CD4-positive, alpha-beta T cell treated with Interleukin-4 for 1 hour (primary cell): ENCODE measurements at regions not wholly inside any gene's neighbourhood (a gene's known extent, or its start where the extent isn't known, plus 50 kb on each side); places are given as distances from the start of the nearest gene placed in this dataset.

Source experiments
- DNase-seq, 2 donors: peaks; one replicate each; pipeline ENCODE4 v3.0.0-alpha.2; 2020 to 2022

DNA sequence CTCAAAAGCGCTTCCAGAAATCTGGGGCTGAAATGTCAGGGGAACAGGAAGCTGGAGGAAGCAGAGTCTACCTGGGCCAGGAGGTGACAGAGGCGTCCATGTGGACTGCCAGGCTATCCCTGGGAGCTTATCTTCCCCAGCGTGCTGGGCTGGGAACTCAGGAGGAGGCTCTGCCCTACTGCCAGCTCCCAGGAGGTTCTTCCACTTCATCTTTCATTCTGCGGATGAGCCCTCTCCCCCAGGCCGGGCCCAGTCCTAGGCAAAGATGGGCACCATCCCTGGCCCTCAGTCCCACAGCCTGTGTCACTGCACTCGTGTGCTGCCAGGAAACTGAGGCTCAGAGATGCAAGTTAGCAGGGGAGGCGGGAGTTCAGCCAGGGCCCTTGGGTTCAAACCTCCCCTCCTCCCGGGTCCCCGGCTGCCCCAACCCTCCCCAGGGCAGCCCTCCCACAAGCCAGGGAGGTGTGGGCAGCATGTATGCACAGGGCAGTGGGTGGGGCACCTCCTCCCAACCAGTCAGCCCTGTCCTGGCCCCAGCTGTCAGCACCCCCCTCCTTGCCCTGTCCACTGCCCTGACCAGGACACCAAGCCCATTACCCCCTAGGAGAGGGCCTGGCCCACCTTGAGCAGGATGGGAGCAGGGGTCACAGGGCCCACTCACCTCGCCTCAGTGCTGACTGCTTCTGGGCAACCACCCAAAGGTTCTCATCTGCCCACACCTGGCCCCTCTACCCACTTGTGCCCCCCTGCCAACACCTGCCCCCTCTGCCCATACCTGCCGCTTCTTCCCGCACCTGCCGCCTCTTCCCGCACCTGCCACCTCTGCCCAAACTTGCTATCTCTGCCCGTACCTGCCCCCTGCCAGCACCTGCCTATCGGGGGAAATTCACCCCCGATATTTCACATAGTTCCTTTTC is 226.0 kb downstream of the NPHP4 start:
- DNase-seq = no peak

DNA sequence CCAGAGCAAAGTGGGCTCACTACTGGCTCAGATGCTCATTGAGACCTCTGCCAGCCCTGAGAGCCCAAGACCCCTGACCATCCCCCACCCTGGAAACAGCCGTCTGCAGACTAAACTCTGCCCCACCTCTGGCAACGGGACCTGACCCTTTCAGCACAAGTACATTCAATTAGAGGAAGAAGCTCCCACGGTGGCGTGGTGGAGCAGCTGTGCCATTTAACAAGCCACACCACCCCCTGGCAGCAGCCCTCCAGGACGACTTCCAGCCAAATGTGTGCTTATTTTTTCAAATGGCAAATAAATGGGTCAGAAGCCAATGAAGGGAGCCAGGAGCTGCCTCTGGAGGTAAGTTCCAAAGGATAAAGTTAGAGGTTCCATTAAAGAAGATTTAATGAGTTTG is 226.7 kb downstream of the NPHP4 start:
- no peak for DNase-seq

GRCh38 chr1:5764959-5765358 is 227.3 kb downstream of the NPHP4 start:
- no peak for DNase-seq

DNA sequence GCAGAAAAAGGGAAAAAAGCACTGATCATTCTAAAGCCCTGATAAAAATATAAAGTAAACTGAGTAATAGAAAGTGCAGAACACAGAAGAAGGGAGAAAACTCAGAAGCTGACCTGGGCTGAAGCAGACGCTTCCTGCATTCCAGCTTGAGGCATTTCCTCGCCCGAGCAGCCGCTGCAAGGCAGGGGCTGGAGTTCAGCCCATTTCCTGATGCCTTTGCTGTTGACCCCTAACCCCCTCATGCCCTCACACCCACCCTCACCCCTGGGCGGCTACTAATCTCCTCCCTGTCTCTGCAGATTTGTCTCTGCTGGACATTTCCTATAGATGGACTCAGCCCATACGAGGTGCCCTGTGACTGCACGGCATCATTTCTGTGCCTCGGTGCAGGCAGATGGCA is 227.8 kb downstream of the NPHP4 start:
- DNase-seq = no peak

DNA sequence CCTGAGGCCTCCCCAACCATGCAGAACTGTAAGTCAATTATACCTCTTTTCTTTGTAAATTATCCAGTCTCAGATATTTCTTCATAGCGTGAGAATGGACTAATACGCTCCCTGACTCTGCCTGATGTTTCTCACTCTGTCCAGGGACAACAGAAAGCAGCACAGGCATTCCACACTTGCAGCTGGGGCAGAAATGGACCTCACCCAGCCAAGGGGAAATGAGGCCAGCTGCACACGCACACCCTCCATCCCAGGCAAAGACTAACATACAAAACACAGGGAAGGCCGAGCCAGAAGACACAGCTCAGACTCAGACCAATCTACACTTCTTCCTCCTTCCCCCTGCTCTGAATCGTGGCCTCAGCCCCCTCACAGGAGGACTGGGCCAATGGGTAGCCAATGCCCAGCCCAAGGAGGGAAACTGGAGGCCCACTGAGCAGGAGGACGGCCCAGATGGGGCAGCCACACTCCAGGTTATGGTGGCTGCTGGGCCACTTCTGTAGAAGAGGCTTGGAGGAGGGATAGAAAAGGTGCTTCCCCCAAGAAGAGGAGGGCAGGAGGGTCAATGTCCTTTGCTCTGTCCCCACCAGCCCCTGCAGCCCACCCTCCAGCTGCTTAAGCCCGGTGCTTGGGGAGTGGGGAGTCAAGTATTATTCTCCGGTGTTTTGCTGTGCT is 228.4 kb downstream of the NPHP4 start:
- no peak for DNase-seq

- no peak for DNase-seq
These were observed 233.2 kb downstream of the NPHP4 start for GRCh38 chr1:5758859-5759578.

- no peak for DNase-seq
These were observed 234.0 kb downstream of the NPHP4 start for GRCh38 chr1:5758000-5758858.

DNA sequence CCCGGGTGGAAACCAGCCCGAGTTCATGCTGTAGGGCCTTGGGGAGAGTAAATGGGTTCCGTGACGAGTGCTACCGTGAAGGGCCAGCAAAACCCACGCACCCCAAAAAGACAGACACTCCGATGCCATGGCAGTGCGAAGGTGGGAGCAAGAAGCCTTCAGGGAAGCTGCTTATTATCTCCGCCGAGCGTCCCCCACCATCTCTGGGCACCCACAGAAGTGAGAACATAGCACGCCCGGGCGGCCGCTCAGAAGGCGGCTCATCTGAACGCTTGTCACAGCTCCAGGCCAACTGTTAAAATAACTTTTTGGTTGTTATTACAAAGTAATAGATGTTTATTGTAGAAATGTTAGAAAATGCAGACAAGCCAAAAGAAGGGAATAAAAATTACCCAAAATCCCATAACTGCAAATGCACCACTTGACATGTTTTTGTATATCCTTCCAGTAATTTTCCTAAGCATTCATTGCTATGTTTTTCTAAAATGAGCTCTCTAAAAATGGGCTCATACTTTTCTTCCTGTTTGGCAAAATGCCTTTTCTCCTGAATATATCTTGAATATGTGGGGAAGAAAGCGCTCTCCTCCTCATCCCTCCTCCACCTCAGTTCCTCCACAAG is 234.9 kb downstream of the NPHP4 start:
- no peak for DNase-seq

GRCh38 chr1:5756434-5757186 is 235.6 kb downstream of the NPHP4 start:
- DNase-seq = no peak

DNA sequence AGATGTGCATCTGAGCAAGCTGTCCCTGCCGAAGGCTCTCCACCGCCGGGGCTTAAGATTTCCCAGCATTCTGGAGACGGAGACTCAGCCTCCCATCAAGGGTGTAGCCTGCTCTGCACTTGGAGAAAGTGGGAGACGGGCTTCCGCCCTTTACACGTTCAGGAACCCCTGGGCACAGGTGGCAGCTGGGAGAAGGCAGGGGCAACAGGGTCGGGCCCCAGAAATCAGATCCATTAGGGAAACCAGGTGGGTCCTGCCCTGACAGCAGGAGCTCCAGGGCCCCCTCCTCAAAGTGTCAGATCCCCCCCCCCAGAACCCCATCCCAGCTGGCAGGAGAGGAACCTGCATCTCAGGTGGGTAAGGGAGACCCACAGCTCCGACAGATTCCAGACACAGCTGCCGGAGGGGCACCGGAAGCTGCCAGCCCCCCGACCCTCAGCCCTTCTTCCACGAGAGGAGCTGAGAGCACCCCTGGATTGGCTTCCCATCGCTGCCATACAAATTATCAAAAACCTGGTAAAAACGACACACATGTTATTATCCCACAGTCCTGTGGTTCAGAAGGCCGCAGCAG is 236.6 kb downstream of the NPHP4 start:
- no peak for DNase-seq

- no peak for DNase-seq
These were observed 237.2 kb downstream of the NPHP4 start for GRCh38 chr1:5754817-5755551.

DNA sequence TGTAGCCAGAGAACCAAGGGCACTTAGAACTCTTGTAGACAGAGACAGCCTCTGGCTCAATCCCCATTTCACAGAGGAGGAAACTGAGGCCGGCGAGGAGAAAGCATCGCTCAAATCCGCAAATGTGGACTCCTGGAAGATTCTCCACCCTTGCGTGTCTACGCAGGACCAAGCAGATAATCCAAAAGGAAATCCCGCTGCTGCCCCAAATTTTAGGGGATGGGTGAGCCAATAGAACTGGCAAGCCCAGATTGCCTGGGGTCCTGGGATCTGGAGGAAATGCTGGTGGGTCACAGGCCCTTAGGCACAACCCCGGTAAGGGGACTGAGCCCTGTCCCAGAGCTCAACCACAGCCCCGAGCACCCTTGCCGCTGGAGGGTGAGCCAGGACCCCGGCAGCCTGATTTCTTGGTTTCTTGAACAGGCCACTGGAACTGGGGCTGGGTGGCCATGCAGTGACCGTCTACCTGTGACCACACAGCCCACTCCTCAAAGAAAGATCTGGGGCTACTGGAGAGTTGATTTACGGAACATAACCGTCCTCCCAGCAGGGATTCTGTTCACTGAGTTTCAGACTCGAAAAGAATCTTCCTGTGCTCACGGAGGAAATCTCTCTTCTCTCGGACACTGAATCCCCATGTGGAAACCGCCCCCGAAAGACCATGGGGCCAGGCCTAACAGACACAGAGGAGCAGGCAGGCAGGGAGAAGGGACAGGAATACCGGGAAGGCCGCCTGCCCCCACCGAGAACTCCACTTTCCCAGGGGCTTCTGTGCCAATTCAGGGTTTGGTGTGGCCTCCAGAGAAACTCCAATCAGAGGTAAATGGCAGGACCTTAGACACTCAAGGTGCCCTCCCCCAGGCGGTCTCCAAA is 238.4 kb downstream of the NPHP4 start:
- no peak for DNase-seq

DNA sequence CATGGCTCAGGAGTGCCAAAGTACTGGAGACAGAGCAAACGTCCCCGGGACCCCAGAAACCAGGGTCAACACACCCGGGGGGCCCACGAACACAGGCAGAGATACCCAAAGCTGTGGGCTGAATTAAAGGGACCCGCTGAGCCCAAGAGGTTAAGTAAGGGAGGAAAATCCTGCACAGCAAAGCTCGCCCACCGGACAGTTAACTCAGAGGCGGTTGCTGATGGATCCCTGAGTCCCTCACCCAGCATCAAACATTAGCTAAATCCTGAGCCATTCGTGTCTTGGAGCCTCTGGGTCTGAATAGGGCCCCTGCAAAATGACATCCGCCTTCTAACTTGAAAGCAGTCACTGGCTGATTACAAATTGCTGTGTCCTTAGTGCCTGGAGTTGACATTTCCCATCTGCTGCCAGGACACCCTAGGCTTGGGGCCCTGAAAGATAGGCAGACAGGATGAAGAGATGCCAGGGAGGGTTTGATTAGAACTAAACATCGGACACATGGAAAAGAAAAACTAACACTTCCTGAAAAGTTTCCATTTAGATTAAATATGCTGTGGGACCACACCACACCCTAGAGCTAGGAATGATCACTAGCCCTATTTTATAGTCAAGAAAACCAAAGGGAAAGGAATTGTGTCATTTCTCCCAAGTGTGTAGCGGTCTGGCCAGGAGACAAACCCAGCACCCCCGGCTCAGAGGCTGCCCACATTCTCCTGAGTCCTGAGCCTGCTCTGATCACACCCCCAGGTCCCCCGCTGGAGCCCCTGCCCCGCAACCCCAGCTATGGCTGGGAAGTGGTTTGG is 239.3 kb downstream of the NPHP4 start:
- DNase-seq = no peak

DNA sequence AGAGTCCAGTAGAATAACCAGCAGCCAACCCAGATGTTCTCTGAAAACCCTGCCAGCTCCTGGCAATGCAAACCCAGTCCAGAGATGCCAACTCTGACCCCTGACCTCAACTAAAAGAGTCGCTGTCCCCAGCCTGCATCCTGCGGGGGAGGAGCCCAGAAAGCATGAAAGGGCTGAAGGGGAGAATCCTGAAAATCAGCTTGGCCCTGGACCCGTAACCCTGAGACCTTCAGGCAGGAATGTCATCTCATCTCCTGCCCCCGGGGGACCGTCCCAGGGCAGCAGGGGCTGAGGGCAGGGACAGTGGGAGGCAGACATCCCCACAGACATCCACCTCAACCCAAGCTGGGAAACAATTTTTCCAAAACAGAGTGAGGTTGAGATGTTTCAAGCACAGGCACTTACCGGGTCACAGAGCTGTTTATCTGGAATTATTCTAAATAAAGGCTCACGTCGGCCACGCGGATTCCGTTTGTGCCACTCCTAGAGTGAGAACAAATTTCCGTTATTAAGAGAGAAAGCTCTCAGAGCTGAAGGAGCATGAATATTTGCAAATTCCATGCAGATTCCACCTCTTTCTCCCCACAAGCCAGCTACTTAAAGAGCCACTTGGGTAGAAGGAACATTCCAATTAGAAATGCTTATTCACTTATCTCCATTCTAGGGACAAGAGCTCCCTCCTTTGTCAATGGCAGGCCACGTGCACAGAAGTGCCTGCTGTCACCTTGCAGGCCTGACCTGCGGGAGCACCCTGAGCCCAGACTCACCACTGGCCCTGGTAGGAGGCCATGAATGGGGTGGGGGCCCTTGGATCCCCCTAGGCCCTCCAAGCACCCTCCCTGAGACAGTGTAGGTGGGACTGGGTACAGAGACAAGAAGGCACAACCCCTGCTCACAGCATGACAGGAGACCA is 240.1 kb downstream of the NPHP4 start:
- no peak for DNase-seq

GRCh38 chr1:5751163-5751540 is 241.1 kb downstream of the NPHP4 start:
- DNase-seq = no peak

DNA sequence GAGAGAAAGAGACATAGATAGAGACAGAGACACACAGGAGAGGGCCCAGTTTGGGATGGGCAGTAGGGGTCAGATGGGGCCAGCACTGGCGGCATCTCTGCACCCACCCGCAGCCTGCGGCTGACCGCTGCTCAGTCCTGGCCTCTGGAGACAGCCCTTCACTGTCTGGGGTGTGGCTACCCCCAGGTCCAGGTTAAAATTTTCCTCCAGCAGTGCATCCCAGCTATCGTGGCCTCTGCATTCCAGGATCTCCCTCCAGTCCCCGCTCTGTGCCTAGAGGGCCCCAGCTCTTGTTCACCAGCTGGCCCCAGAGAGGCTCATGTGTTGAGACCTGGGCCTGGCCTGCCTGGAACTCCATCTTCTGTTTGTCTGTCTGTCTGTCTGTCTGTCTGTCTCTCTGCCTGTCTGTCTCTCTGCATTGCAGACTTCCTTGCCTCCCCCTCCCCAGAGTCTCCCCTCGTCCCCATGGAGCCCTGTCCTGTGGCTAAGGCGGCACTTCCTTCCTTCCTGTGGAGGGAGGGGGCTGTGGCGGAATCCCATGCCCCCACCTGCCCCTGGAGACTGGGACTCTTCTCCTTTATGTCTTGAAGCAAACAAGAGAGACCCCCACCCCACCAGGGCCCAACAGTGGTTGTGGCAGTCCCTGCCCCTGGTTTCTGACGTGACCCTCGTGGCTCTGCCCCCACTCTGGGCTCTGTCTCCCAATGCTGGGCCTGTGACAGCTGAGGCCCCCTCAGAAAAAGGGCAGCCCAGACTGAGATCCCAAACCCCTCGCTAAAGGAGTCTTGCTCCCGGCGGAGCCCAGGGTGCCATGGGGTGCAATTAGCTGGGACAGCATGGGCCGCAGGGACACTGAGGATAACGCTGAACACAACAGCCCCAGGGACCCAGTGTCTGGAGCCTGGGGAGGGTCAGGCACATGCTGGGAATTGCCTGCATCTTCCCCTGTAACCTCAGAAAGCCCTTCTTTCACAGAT is 241.8 kb downstream of the NPHP4 start:
- DNase-seq = no peak
